ENCODE measurements at regions not wholly inside any gene's neighbourhood (a gene's known extent, or its start where the extent isn't known, plus 50 kb on each side); places are given as distances from the start of the nearest gene placed in this dataset.

DNA sequence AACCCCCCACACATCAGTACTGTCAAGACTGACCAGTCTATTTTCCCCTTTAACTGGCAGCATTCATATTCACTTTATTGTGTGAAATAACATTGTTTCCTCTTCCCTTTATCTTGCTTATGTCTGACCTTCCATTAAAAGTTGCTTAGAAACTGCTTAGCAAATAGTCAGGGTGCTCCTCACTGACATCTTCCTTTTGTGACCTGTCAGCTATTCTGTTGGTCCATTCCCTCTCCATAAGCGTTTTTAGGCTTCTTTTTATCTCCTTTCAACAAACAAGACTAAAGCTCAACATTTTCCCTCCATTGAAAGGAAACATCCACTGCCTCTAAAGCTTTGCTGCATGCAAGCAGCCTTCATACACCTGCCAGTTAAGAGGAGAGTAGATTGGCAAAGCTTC is 147.7 kb upstream of the VGLL2 start:
- Histone ChIP-seq H3K23ac (ENCODE audit: insufficient read length, low read depth, low read length) (no peak overlapping the region), H3K79me2 (ENCODE audit: insufficient read depth, low read length) (no peaks in the 10 kb centered on the region), H4K5ac (ENCODE audit: insufficient read length, low read depth, low read length) (no peak overlapping the region), H3K4me1 (ENCODE audit: insufficient read depth, low read length) (no peaks in the 10 kb centered on the region; the same call in 1 of the 2 replicates), H2BK5ac (ENCODE audit: insufficient read length, low read length) (no peak overlapping the region), H2BK20ac (ENCODE audit: low read depth, low read length, poor library complexity, severe bottlenecking) (no peak overlapping the region), H2AK5ac (ENCODE audit: insufficient read length, low read length) (no peak overlapping the region), H4K8ac (replicated peaks; ENCODE audit: insufficient read length, low read depth, low read length) (no peak overlapping the region), H3K56ac (ENCODE audit: insufficient read length, low read depth, low read length) (no peak overlapping the region), H3K18ac (ENCODE audit: insufficient read length, low read depth, low read length) (no peak overlapping the region), H3K27me3 (ENCODE audit: insufficient read depth, low read length) (no peaks in the 10 kb centered on the region), H3K14ac (ENCODE audit: insufficient read depth, low read length) (no peak overlapping the region), H4K20me1 (ENCODE audit: control insufficient read depth, insufficient read depth, insufficient read length) (no peaks in the 10 kb centered on the region), H3K27ac (ENCODE audit: insufficient read length, low read depth, low read length) (no peak overlapping the region), H3K9ac (ENCODE audit: extremely low read depth, insufficient read length, low read length) (no peak overlapping the region), H3K4me2 (ENCODE audit: insufficient read depth, insufficient read length, low read length) (no peak overlapping the region), H3K4ac (ENCODE audit: low read depth, low read length) (no peak overlapping the region), H2BK12ac (ENCODE audit: insufficient read length, low read depth, low read length) (no peak overlapping the region), H3K9me3 (ENCODE audit: control insufficient read depth, low read depth, low read length) (no peaks in the 10 kb centered on the region), H3T11ph (ENCODE audit: low read length) (no peak overlapping the region), H3K79me1 (ENCODE audit: insufficient read depth, low read depth, low read length, poor library complexity, severe bottlenecking) (no peaks in the 10 kb centered on the region), H2BK15ac (ENCODE audit: low read depth, low read length) (no peak overlapping the region), H2AFZ (ENCODE audit: low read length) (no peak overlapping the region), H2BK120ac (ENCODE audit: low read depth, low read length, poor library complexity, severe bottlenecking) (no peak overlapping the region), H3K23me2 (ENCODE audit: insufficient read length, low read depth, low read length, poor library complexity, severe bottlenecking) (no peaks in the 10 kb centered on the region), H4K91ac (ENCODE audit: insufficient read length, low read depth, low read length) (no peak overlapping the region)
- peaks cover 0 to under 1% (median 0%) of the 10 kb centered on the region in 3 experiments; a peak in 1 of 7 replicates for H3K36me3 Mint-ChIP-seq (ENCODE audit: insufficient read depth in 1 of 3, low read depth in 3 of 3)
- H3K27me3 Mint-ChIP-seq (ENCODE audit: low read depth): peaks cover 3% of the 10 kb centered on the region; the same call in 1 of the 2 replicates
- TF ChIP-seq, protein P1, sequence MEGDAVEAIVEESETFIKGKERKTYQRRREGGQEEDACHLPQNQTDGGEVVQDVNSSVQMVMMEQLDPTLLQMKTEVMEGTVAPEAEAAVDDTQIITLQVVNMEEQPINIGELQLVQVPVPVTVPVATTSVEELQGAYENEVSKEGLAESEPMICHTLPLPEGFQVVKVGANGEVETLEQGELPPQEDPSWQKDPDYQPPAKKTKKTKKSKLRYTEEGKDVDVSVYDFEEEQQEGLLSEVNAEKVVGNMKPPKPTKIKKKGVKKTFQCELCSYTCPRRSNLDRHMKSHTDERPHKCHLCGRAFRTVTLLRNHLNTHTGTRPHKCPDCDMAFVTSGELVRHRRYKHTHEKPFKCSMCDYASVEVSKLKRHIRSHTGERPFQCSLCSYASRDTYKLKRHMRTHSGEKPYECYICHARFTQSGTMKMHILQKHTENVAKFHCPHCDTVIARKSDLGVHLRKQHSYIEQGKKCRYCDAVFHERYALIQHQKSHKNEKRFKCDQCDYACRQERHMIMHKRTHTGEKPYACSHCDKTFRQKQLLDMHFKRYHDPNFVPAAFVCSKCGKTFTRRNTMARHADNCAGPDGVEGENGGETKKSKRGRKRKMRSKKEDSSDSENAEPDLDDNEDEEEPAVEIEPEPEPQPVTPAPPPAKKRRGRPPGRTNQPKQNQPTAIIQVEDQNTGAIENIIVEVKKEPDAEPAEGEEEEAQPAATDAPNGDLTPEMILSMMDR (conservative IDR thresholded peaks at IDR 0.05): no peak
- no peak overlapping the region for H3K4me3 Mint-ChIP-seq
- no peak for DNase-seq
- H3K4me1 Mint-ChIP-seq: peaks cover 4% of the 10 kb centered on the region in 2 experiments; a peak in 3 of 4 replicates
- H3K9me3 Mint-ChIP-seq: peaks cover 2 to 6% of the 10 kb centered on the region in 2 experiments; a peak in 3 of 5 replicates
- WGBS (ENCODE audit: extremely low coverage, insufficient read length, low lambda C conversion rate): no CpG with 5 or more reads among the region's 1 CpG
- H3K27ac Mint-ChIP-seq: no peak overlapping the region
